H9 (cell line): ENCODE measurements at regions not wholly inside any gene's neighbourhood (a gene's known extent, or its start where the extent isn't known, plus 50 kb on each side); places are given as distances from the start of the nearest gene placed in this dataset.

Experiments used
- DNase-seq: peaks from one replicate; pipeline ENCODE4 v3.0.0-alpha.2; 2017
- H2AFZ ChIP-seq: one replicate; pipeline ENCODE4 v1.6.1; 2013; ENCODE audit warnings: mild to moderate bottlenecking, low read length, control low read depth, moderate library complexity
- H2AK5ac ChIP-seq: 2 replicates; pipeline ENCODE4 v1.6.1; 2013; ENCODE audit warnings: low read length, control low read depth, mixed read lengths; ENCODE audit not compliant: insufficient read length
- H2BK120ac ChIP-seq: one replicate; pipeline ENCODE4 v1.6.1; 2013; ENCODE audit warnings: low read depth, mild to moderate bottlenecking, low read length, control low read depth, inconsistent platforms; ENCODE audit not compliant: poor library complexity, severe bottlenecking
- H2BK12ac ChIP-seq: 2 replicates; pipeline ENCODE4 v1.6.1; 2013; ENCODE audit warnings: low read length, control low read depth, mixed read lengths, low read depth; ENCODE audit not compliant: insufficient read length
- H2BK15ac ChIP-seq: 2 replicates; pipeline ENCODE4 v1.6.1; 2013; ENCODE audit warnings: low read depth, low read length, control low read depth
- H2BK20ac ChIP-seq: one replicate; pipeline ENCODE4 v1.6.1; 2013; ENCODE audit warnings: low read depth, mild to moderate bottlenecking, low read length, control low read depth, inconsistent platforms; ENCODE audit not compliant: poor library complexity, severe bottlenecking
- H2BK5ac ChIP-seq: 2 replicates; pipeline ENCODE4 v1.6.1; 2013; ENCODE audit warnings: low read length, control low read depth, mixed read lengths; ENCODE audit not compliant: insufficient read length
- H3K14ac ChIP-seq: 2 replicates; pipeline ENCODE4 v1.6.1; 2013; ENCODE audit warnings: low read length, control low read depth; ENCODE audit not compliant: insufficient read depth
- H3K18ac ChIP-seq: 2 replicates; pipeline ENCODE4 v1.6.1; 2013; ENCODE audit warnings: low read depth, mild to moderate bottlenecking, mixed read lengths, low read length, control low read depth; ENCODE audit not compliant: insufficient read length
- H3K23ac ChIP-seq: 2 replicates; pipeline ENCODE4 v1.6.1; 2013; ENCODE audit warnings: low read length, control low read depth, mixed read lengths, low read depth; ENCODE audit not compliant: insufficient read length
- H3K23me2 ChIP-seq: 2 replicates; pipeline ENCODE4 v1.6.1; 2013; ENCODE audit warnings: low read depth, mild to moderate bottlenecking, mixed read lengths, low read length, control low read depth; ENCODE audit not compliant: insufficient read length, poor library complexity, severe bottlenecking
- H3K27ac ChIP-seq: 2 replicates; pipeline ENCODE4 v1.5.1; 2013; ENCODE audit warnings: low read length, control low read depth, mixed read lengths, low read depth; ENCODE audit not compliant: insufficient read length
- H3K27me3 ChIP-seq: 2 replicates; pipeline ENCODE4 v1.6.1; 2013; ENCODE audit warnings: low read length, control low read depth, inconsistent platforms; ENCODE audit not compliant: insufficient read depth
- H3K4ac ChIP-seq: 2 replicates; pipeline ENCODE4 v1.6.1; 2013; ENCODE audit warnings: low read depth, mild to moderate bottlenecking, control low read depth, inconsistent platforms, low read length, moderate library complexity
- H3K4me1 ChIP-seq: 2 replicates; pipeline ENCODE4 v1.6.1; 2013; ENCODE audit warnings: low read length, control low read depth, inconsistent platforms; ENCODE audit not compliant: insufficient read depth
- H3K4me2 ChIP-seq: 2 replicates; pipeline ENCODE4 v1.6.1; 2013; ENCODE audit warnings: low read length, control low read depth, mixed read lengths; ENCODE audit not compliant: insufficient read length, insufficient read depth
- H3K56ac ChIP-seq: 2 replicates; pipeline ENCODE4 v1.6.1; 2013; ENCODE audit warnings: low read depth, mild to moderate bottlenecking, mixed read lengths, low read length, control low read depth; ENCODE audit not compliant: insufficient read length
- H3K79me1 ChIP-seq: 2 replicates; pipeline ENCODE4 v1.6.1; 2013; ENCODE audit warnings: low read depth, mild to moderate bottlenecking, moderate library complexity, low read length, control low read depth, inconsistent platforms; ENCODE audit not compliant: insufficient read depth, poor library complexity, severe bottlenecking
- H3K79me2 ChIP-seq: 2 replicates; pipeline ENCODE4 v1.6.1; 2013; ENCODE audit warnings: low read length, control low read depth, inconsistent platforms; ENCODE audit not compliant: insufficient read depth
- H3K9ac ChIP-seq: 2 replicates; pipeline ENCODE4 v1.6.1; 2013; ENCODE audit warnings: low read length, control low read depth, mixed read lengths; ENCODE audit not compliant: insufficient read length; ENCODE audit errors: extremely low read depth
- H3K9me3 ChIP-seq: one replicate; pipeline ENCODE4 v1.6.1; 2013; ENCODE audit warnings: low read depth, low read length, inconsistent platforms; ENCODE audit not compliant: control insufficient read depth
- H3T11ph ChIP-seq: one replicate; pipeline ENCODE4 v1.6.1; 2013; ENCODE audit warnings: mild to moderate bottlenecking, low read length, control low read depth, inconsistent platforms
- H4K20me1 ChIP-seq: one replicate; pipeline ENCODE4 v1.6.1; 2013; ENCODE audit not compliant: control insufficient read depth, insufficient read length, insufficient read depth
- H4K5ac ChIP-seq: 2 replicates; pipeline ENCODE4 v1.6.1; 2013; ENCODE audit warnings: low read depth, mild to moderate bottlenecking, mixed read lengths, low read length, control low read depth; ENCODE audit not compliant: insufficient read length
- H4K8ac ChIP-seq: replicated peaks from 2 replicates; pipeline ENCODE4 v1.6.1; 2013; ENCODE audit warnings: low read length, control low read depth, mixed read lengths, low read depth; ENCODE audit not compliant: insufficient read length
- H4K91ac ChIP-seq: 2 replicates; pipeline ENCODE4 v1.6.1; 2013; ENCODE audit warnings: low read depth, mild to moderate bottlenecking, moderate library complexity, mixed read lengths, low read length, control low read depth; ENCODE audit not compliant: insufficient read length
- H3K27ac Mint-ChIP-seq, 3 experiments: 2 replicates in 2 of 3; 3 replicates in 1 of 3; pipeline ENCODE4 v1.8.0; 2020 to 2021; ENCODE audit warnings: mixed read lengths in 3 of 3, mild to moderate bottlenecking in 1 of 3, moderate library complexity in 1 of 3
- H3K27me3 Mint-ChIP-seq: 2 replicates; pipeline ENCODE4 v1.8.0; 2021; ENCODE audit warnings: low read depth, mild to moderate bottlenecking, moderate library complexity, mixed read lengths
- H3K36me3 Mint-ChIP-seq, 3 experiments: 2 replicates in 2 of 3; 3 replicates in 1 of 3; pipeline ENCODE4 v1.8.0; 2020 to 2021; ENCODE audit warnings: low read depth in 3 of 3, mixed read lengths in 3 of 3; ENCODE audit not compliant: insufficient read depth in 1 of 3
- H3K4me1 Mint-ChIP-seq, 2 experiments: 2 replicates each; pipeline ENCODE4 v1.8.0; 2020; ENCODE audit warnings: mixed read lengths in 2 of 2
- H3K4me3 Mint-ChIP-seq, 2 experiments: 2 replicates in 1 of 2; 3 replicates in 1 of 2; pipeline ENCODE4 v1.8.0; 2020 to 2021; ENCODE audit warnings: mild to moderate bottlenecking in 2 of 2, mixed read lengths in 2 of 2, moderate library complexity in 1 of 2
- H3K9me3 Mint-ChIP-seq, 2 experiments: 2 replicates in 1 of 2; 3 replicates in 1 of 2; pipeline ENCODE4 v1.8.0; 2020; ENCODE audit warnings: mild to moderate bottlenecking in 2 of 2, mixed read lengths in 2 of 2, moderate library complexity in 1 of 2
- CTCF ChIP-seq: fragments of 200-600 bp; sonication (generic); conservative IDR thresholded peaks from 3 replicates; pipeline ENCODE4 v1.8.0; 2021; ENCODE audit warnings: antibody characterized with exemption, mild to moderate bottlenecking
- WGBS: extraction: QIAGEN DNeasy Blood & Tissue Kit; methylation state at CpG from one replicate; pipeline ENCODE4 v1.1.7; 2013; ENCODE audit warnings: missing lambda C conversion rate, low lambda C conversion rate, mixed read lengths; ENCODE audit not compliant: insufficient read length; ENCODE audit errors: extremely low coverage; 5-methylcytosine and 5-hydroxymethylcytosine counted together

- H3K27ac Mint-ChIP-seq = no peak overlapping the region
- Histone ChIP-seq H2BK15ac (no peak overlapping the region), H2BK20ac (no peak overlapping the region), H3K79me2 (no peaks in the 10 kb centered on the region), H3K23me2 (no peaks in the 10 kb centered on the region), H3K23ac (no peak overlapping the region), H3K9ac (no peak overlapping the region), H4K20me1 (no peaks in the 10 kb centered on the region), H3K27ac (no peak overlapping the region), H3K4ac (no peak overlapping the region), H3K56ac (no peak overlapping the region), H2BK12ac (no peak overlapping the region), H3K4me2 (no peak overlapping the region), H2BK5ac (no peak overlapping the region), H3K4me1 (no peaks in the 10 kb centered on the region), H3K9me3 (no peaks in the 10 kb centered on the region), H2AK5ac (no peak overlapping the region), H3K18ac (no peak overlapping the region), H3K79me1 (no peaks in the 10 kb centered on the region), H4K91ac (no peak overlapping the region), H2BK120ac (no peak overlapping the region), H3K27me3 (no peaks in the 10 kb centered on the region), H3K14ac (no peak overlapping the region), H4K5ac (no peak overlapping the region), H2AFZ (no peak overlapping the region), H3T11ph (no peak overlapping the region), H4K8ac (no peak overlapping the region)
- H3K9me3 Mint-ChIP-seq = no peaks in the 10 kb centered on the region; a peak in 2 of 5 replicates
- H3K36me3 Mint-ChIP-seq = no peaks in the 10 kb centered on the region
- no peak for DNase-seq
- TF ChIP-seq CTCF = no peak
- H3K27me3 Mint-ChIP-seq = peaks cover 31% of the 10 kb centered on the region
- H3K4me1 Mint-ChIP-seq = peaks cover 2% of the 10 kb centered on the region in 2 experiments
- H3K4me3 Mint-ChIP-seq = no peak overlapping the region
- WGBS = no CpG with 5 or more reads among the region's 3 CpGs
These were observed 178.7 kb upstream of the CADM1 start for GRCh38 chr11:115682888-115683287.
